Mammary epithelial cell (primary cell): ENCODE measurements at regions not wholly inside any gene's neighbourhood (a gene's known extent, or its start where the extent isn't known, plus 50 kb on each side); places are given as distances from the start of the nearest gene placed in this dataset.

Experiments
- EZH2 ChIP-seq: IDR thresholded peaks from 2 replicates; pipeline ENCODE4 v1.6.1; 2012; ENCODE audit warnings: low read length, inconsistent platforms, borderline replicate concordance
- TF ChIP-seq, protein P1 (sequence below), 2 donors: IDR thresholded peaks in 1 of 2; conservative IDR thresholded peaks in 1 of 2; 2 replicates each; pipeline ENCODE4 v1.5.1; 2011 to 2012; ENCODE audit warnings: inconsistent platforms in 2 of 2, low read length in 2 of 2, mild to moderate bottlenecking in 2 of 2, control low read depth in 1 of 2, low read depth in 1 of 2; ENCODE audit not compliant: insufficient read depth in 1 of 2; ENCODE audit errors: extremely low read depth in 1 of 2

DNA sequence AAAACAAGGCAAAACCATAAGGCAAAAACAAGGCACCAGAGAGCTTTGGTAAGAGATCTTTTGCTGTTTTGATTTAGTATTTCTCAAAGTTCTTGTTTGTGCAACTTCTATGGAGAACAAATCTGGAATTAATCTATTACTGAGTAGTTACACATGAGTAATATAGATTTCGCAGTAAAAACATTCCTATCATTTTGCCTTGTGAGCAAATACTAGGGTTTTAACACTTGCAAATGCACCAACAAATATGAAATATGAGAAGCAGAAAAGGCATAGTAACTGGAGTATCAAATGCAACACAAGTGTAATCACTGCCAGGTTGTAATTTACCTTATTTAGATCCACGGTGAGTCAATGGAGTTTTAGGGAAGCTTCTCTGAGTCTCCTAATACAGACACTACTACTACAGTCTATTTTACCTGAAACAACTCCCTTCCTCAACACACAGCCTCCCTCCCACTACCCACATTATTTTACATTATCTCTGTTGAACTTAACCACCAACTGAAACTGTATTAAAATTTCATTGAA lies 324.1 kb downstream of the FLRT2 start:
- TF ChIP-seq, protein P1, sequence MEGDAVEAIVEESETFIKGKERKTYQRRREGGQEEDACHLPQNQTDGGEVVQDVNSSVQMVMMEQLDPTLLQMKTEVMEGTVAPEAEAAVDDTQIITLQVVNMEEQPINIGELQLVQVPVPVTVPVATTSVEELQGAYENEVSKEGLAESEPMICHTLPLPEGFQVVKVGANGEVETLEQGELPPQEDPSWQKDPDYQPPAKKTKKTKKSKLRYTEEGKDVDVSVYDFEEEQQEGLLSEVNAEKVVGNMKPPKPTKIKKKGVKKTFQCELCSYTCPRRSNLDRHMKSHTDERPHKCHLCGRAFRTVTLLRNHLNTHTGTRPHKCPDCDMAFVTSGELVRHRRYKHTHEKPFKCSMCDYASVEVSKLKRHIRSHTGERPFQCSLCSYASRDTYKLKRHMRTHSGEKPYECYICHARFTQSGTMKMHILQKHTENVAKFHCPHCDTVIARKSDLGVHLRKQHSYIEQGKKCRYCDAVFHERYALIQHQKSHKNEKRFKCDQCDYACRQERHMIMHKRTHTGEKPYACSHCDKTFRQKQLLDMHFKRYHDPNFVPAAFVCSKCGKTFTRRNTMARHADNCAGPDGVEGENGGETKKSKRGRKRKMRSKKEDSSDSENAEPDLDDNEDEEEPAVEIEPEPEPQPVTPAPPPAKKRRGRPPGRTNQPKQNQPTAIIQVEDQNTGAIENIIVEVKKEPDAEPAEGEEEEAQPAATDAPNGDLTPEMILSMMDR (conservative IDR thresholded peaks at IDR 0.05 in 1 of 2, IDR thresholded peaks at IDR 0.05 in 1 of 2; ENCODE audit: extremely low read depth in 1 of 2, insufficient read depth in 1 of 2, low read depth in 1 of 2, low read length in 2 of 2) = no peak
- no peak for TF ChIP-seq EZH2
